T47D (cell line): ENCODE measurements at regions not wholly inside any gene's neighbourhood (a gene's known extent, or its start where the extent isn't known, plus 50 kb on each side); places are given as distances from the start of the nearest gene placed in this dataset.
"Not testable (repeated sequence)": the region's sequence is repeated elsewhere in the genome, so short reads cannot be mapped to it uniquely, and the experiment has no call there.

Source experiments
- DNase-seq, 2 experiments: peaks; one replicate each; pipeline versions ENCODE4 v3.0.0 to v3.0.0-alpha.2; 2011 to 2012; ENCODE audit warnings: low read depth in 1 of 2, low spot score in 1 of 2
- JUND ChIP-seq: IDR thresholded peaks from 2 replicates; pipeline ENCODE4 v1.6.1; 2012; ENCODE audit warnings: low read depth
- in situ Hi-C: cut with HindIII; loops from 2 replicates; pipeline ENCODE4 v1.10.0; 2016; ENCODE audit warnings: low sequenced_read_pairs, low pct_unique_long_range_greater_than_20kb

- no peak for DNase-seq
- no peak for TF ChIP-seq JUND
- in situ Hi-C loops, result no loop called here
Measured at GRCh38 chr7:26988836-26989374, 106.9 kb downstream of the HOXA1 start.

GRCh38 chr7:26987338-26987737, 108.5 kb downstream of the HOXA1 start:
- no peak for DNase-seq
- TF ChIP-seq JUND, result no peak
- in situ Hi-C loops, result no loop called here

GRCh38 chr7:26978146-26978545, 113.8 kb upstream of the SKAP2 start:
- in situ Hi-C loops, result no loop called here
- no peak for DNase-seq

GRCh38 chr7:26976840-26977239, 112.5 kb upstream of the SKAP2 start:
- in situ Hi-C loops, result no loop called here
- TF ChIP-seq JUND, result no peak
- DNase-seq, result no peak

More at GRCh38 chr7:26978146-26978545, 113.8 kb upstream of the SKAP2 start:
- TF ChIP-seq JUND, result no peak

GRCh38 chr7:26971924-26972323, 107.5 kb upstream of the SKAP2 start:
- DNase-seq, in situ Hi-C loops: not testable (repeated sequence)

GRCh38 chr7:26965724-26966123, 101.3 kb upstream of the SKAP2 start:
- in situ Hi-C loops, result no loop called here
- no peak for DNase-seq
- no peak for TF ChIP-seq JUND

GRCh38 chr7:26964156-26964808, 99.9 kb upstream of the SKAP2 start:
- in situ Hi-C loops, result no loop called here
- no peak for TF ChIP-seq JUND
- no peak for DNase-seq

GRCh38 chr7:26959290-26959689, 94.9 kb upstream of the SKAP2 start:
- no peak for DNase-seq
- no peak for TF ChIP-seq JUND
- in situ Hi-C loops, result no loop called here

- TF ChIP-seq JUND, result no peak
- DNase-seq, result no peak
- in situ Hi-C loops, result no loop called here
Measured at GRCh38 chr7:26958834-26959233, 94.4 kb upstream of the SKAP2 start.

GRCh38 chr7:26955516-26955915, 91.1 kb upstream of the SKAP2 start:
- DNase-seq, result no peak
- in situ Hi-C loops, result no loop called here
- no peak for TF ChIP-seq JUND

- in situ Hi-C loops, result no loop called here
- DNase-seq, result no peak
- no peak for TF ChIP-seq JUND
Measured at GRCh38 chr7:26954951-26955350, 90.6 kb upstream of the SKAP2 start.

- no peak for TF ChIP-seq JUND
- in situ Hi-C loops, result no loop called here
- no peak for DNase-seq
Measured at GRCh38 chr7:26951407-26951950, 87.1 kb upstream of the SKAP2 start.

- DNase-seq, result no peak
- in situ Hi-C loops, result no loop called here
- no peak for TF ChIP-seq JUND
Measured at GRCh38 chr7:26950889-26951288, 86.5 kb upstream of the SKAP2 start.

GRCh38 chr7:26949319-26949718, 84.9 kb upstream of the SKAP2 start:
- no peak for TF ChIP-seq JUND
- in situ Hi-C loops, result no loop called here
- no peak for DNase-seq
